A204.1 (cell line): ENCODE measurements at regions not wholly inside any gene's neighbourhood (a gene's known extent, or its start where the extent isn't known, plus 50 kb on each side); places are given as distances from the start of the nearest gene placed in this dataset.
"Not testable (repeated sequence)": the region's sequence is repeated elsewhere in the genome, so short reads cannot be mapped to it uniquely, and the experiment has no call there.

Source experiments
- FAIRE-seq: peaks from 2 replicates; lab custom pipeline; 2012; peaks lifted over from hg19 to GRCh38; lab: Jason Lieb, UNC

DNA sequence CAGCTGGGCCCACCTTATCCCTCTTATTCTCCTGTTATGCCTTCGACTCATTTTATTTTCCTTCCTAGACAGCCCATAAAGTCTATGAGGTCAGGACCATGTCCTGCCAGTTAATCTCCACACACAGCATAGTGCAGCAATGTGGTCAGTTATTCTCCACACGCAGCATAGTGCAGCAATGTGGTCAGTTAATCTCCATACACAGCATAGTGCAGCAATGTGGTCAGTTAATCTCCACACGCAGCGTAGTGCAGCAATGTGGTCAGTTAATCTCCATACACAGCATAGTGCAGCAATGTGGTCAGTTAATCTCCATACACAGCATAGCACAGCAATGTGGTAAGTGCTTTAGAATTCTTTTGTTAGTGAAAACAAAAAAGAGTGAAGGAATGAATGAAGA, 77.8 kb downstream of the TEX36 start:
- no peak for FAIRE-seq

DNA sequence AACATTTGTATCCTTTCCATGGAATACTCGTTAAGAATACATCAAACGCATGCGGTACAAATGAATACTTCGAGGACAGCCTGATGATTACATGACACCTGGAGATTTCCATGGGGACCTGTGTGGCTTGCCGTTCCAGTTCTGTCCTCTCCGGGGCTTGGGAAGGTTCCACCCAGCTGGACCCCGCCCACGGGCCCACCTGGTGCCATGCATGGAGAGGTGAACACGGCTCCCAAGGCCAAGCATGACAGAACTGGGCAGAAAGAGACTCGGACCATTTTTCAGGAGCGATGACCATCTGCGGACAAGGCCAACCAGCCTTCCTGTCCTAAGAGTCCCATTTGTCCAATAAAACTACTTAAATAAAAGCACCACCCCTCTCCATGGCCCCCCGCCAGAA, 80.1 kb downstream of the TEX36 start:
- no peak for FAIRE-seq

DNA sequence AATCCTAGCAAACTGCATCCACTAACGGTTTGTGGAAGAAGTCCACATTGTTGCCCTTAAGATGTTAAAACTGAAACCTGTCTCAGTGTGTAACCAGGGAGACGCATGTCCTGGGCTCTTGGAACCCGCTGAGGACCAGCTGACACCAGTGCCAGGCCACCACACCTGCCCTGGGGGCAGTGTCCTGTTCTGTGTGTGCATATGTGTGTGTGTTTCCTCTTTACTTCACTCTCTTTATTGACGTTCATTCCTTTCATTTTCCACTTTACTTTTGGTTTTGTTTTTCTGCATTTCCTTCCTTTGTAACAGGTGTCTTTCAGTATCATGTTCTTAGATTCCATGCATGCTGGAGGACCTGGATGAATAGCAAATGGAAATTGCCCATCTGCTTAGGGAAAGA, 83.8 kb downstream of the TEX36 start:
- no peak for FAIRE-seq

- no peak for FAIRE-seq
Observed at GRCh38 chr10:125595911-125596310, 87.1 kb downstream of the TEX36 start.

- no peak for FAIRE-seq
Observed at GRCh38 chr10:125593644-125594043, 89.3 kb downstream of the TEX36 start.

- FAIRE-seq: no peak
Observed at GRCh38 chr10:125592897-125593296, 90.1 kb downstream of the TEX36 start.

- FAIRE-seq: no peak
Observed at GRCh38 chr10:125591886-125592285, 91.1 kb downstream of the TEX36 start.

DNA sequence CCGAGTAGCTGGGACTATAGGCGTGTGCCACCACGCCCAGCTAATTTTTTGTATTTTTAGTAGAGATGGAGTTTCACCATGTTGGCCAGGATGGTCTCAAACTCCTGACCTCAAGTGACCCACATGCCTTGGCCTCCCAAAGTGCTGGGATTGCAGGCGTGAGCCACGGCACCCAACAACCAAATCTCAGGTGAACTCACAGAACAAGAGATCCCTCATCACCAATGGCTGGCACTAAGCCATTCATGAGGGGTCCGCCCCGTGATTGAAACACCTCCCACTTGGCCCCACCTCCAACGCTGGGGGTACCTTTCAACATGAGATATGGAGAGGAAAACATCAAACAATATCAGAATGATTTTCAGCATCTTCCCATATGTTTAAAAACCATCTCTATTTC, 94.2 kb downstream of the TEX36 start:
- not testable (repeated sequence) for FAIRE-seq

DNA sequence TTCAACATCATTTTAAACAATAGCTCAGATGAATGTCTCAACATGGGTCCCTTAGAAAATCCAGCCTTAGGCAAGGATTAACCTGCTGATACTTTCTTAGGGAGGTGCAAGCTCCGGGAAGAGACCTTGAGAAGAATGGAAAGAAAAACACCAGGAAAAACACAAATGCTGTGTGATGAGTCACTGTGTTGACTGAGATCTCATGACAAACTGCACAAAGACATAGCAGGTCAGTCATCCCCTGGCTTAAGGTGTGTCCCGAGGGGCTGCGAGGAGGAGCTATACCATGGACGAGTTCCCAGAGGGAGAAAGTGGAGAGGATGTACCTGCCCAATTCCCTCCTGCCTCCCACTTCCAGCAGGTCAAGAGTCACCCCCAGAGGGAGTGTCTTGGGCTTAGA, 98.0 kb downstream of the TEX36 start:
- no peak for FAIRE-seq

- no peak for FAIRE-seq
Observed at GRCh38 chr10:125578658-125579315, 104.2 kb downstream of the TEX36 start.

DNA sequence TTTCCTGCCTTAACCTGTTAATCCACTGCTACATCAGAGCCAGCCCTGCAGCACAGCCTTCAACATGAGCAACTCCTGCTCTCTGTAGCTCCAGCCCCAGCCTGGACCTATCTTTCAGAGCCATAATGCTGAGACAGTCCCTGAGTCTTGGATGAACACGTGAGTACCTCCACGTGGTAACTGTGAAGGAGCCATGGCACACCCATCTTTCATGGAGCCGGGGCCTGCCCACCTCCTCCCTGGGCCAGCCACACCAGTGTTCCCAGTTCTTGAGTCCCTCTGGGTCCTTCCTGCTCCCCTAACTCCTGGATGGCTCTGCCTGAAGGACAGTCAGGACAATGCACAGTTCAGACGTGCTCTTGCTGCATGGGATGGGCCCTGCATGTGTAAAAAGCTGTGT, 107.1 kb downstream of the TEX36 start:
- FAIRE-seq: no peak

GRCh38 chr10:125568156-125568555, 114.8 kb downstream of the TEX36 start:
- no peak for FAIRE-seq

- no peak for FAIRE-seq
Observed at GRCh38 chr10:125567529-125567928, 115.4 kb downstream of the TEX36 start.

DNA sequence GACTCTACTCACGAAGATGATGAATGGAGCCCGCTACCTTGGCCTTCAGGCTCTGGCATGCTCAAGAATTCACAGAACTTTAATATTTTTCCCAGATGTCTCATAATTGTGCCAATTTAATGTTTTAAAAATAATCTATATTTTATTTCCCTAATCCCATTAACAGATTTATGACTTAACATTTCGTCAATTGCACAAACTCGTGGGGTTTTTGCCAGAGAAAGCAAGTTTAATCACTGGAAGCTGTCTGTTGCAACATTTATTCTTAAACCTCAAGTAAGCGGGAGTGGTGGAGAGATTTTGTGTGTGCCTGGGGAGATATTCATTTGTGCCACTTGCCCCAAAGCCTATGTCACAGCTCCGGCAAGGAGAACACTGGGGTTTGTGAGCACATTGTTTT, 117.9 kb downstream of the TEX36 start:
- no peak for FAIRE-seq

DNA sequence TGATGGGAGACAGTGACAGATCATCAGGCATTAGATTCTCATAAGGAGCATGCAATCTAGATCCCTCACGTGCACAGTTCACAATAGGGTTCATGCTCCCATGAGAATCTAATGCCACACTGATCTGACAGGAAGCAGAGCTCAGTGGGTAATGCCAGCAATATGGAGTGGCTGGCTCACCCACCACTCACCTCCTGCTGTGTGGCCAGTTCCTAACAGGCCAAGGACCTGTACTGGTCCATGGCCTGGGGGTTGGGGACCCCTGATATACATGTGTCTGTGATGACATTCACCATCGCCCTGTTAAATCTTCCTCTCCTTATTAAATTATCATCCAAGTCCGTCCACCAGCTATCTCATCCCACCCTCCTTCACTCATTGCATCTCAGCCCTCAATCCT, 118.4 kb downstream of the TEX36 start:
- FAIRE-seq: no peak

DNA sequence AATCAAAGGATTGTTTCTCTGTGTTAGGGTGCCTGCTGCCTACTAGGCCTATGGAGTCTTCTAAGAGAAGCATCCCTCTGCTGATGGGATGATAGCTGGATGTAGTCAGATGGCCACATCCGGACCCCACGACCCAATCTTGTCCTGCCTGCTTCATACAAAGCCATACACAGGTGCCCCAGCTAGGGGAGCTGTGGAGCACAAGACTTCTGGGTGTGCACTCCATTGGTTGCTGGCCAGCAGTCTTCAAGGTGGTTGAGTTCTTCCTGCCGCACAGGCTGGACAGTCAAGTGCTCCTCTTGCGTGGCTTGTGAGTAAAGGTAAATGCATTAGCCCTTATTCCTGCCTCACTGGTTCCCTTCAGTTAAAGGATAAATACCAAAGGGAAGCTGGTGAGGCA, 120.2 kb downstream of the TEX36 start:
- FAIRE-seq: no peak

- no peak for FAIRE-seq
Observed at GRCh38 chr10:125560947-125561346, 122.0 kb downstream of the TEX36 start.

DNA sequence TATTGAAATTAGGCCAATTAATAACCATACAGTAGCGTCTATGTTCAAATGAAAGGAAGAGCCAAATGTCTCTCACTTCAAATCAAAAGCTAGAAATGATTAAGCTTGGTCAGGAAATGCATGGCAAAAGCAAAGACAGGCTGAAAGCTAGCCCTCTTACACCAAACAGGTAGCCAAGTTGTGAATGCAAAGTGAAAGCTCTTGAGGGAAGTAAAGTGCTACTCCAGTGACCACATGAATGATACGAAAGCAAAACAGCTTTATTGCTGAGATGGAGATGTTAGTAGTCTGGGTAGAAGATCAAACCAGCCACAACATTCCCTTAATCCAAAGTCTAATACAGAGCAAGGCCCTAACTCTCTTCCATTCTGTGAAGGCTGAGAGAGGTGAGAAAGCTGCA, 123.8 kb downstream of the TEX36 start:
- FAIRE-seq: no peak

GRCh38 chr10:125557801-125558505, 125.0 kb downstream of the TEX36 start:
- FAIRE-seq: no peak

DNA sequence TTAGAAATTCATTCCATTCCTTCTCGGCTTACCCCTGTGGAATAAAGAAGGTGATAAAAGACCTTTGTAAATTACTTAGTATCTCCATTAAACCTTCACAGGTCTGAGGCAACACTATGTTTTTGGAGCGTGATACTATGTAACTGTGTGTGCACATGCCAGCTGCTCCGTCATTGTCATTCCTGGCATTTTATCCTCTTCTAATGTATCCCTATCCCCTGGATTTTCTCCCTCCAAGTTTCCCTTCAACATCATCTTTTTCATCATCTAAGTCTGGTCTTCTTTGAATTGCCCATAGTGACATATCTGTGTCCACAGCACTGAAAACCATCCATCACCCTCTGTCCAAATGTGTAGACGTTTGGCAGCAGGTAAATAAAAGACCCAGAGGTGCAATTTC, 125.7 kb downstream of the TEX36 start:
- FAIRE-seq: no peak

DNA sequence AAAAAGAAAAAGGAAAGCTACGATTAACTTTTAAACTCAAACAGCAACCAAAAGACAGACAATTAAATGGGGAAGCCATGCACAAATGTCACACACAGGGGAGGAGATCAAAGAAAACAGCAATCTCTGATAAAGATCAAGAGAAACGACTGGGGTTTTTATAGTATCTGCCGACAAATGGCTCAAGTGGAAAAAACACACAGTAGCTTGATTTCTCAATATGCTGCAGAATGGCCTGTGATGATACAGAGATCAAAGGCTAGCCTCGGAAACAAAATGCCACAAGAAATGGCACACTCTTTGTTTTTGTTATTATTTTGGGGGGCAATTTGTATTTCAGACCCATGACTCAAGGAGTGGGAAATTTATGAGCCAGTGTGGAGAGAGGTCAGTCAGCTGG, 126.1 kb downstream of the TEX36 start:
- FAIRE-seq: no peak

- FAIRE-seq: no peak
Observed at GRCh38 chr10:125555743-125556142, 127.2 kb downstream of the TEX36 start.

DNA sequence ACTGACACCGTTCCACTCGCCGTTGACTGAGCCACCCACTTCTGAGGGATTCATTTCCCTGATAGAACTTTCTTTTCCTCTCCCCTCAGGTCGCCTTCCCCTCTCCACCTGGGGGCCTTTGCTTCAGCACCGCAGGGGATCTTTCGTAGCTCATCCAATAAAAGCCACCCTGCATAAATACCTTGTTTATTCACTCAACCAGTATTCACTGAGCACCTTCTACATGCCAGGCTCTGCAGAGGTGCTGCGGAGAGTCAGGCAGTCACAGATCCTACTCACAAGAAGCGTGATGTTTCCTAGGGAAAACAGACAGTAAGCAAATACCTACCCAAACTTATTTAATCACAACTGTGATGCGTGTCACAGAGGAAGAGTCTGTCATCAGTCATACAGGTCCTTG, 127.7 kb downstream of the TEX36 start:
- no peak for FAIRE-seq

DNA sequence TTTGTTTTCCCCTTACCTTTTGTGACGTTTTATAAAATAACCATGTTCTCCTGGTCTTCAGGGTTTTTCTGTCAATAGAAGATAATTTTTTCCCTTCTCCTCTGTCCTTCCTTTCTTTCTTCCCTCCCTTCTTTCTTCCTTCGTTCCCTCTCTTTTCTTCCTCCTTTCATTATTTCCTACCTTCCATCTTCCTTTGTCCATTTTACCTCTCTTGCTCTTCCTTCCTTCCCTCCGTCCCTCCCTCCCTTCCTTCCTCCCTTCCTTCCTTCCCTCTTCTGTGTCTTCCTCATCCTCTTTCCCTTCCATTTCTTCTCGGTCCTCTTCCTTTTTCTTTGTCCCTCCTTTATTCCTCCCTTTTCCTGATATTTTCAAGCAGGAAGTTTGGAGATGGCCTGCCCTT, 128.2 kb downstream of the TEX36 start:
- FAIRE-seq: no peak
